Nephron progenitor cell (in vitro differentiated cells): ENCODE measurements at regions not wholly inside any gene's neighbourhood (a gene's known extent, or its start where the extent isn't known, plus 50 kb on each side); places are given as distances from the start of the nearest gene placed in this dataset.

Experiments
- DNase-seq: peaks from one replicate; pipeline ENCODE4 v3.0.0; 2021
- H3K27ac Mint-ChIP-seq: 2 replicates; pipeline ENCODE4 v1.8.0; 2021; ENCODE audit warnings: mild to moderate bottlenecking, moderate library complexity, mixed read lengths
- H3K27me3 Mint-ChIP-seq: 2 replicates; pipeline ENCODE4 v1.8.0; 2021; ENCODE audit warnings: mild to moderate bottlenecking, low read depth, mixed read lengths; ENCODE audit not compliant: poor library complexity
- H3K36me3 Mint-ChIP-seq: 2 replicates; pipeline ENCODE4 v1.8.0; 2021; ENCODE audit warnings: low read depth, mixed read lengths
- H3K4me1 Mint-ChIP-seq: 2 replicates; pipeline ENCODE4 v1.8.0; 2021; ENCODE audit warnings: mixed read lengths
- H3K4me3 Mint-ChIP-seq: 2 replicates; pipeline ENCODE4 v1.8.0; 2021; ENCODE audit warnings: mild to moderate bottlenecking, moderate library complexity, mixed read lengths
- H3K9me3 Mint-ChIP-seq: 2 replicates; pipeline ENCODE4 v1.8.0; 2021; ENCODE audit warnings: mild to moderate bottlenecking, moderate library complexity, mixed read lengths
- CTCF ChIP-seq: fragments of 200-600 bp; sonication (generic); IDR thresholded peaks from 2 replicates; pipeline ENCODE4 v1.5.0; 2021; ENCODE audit warnings: antibody characterized with exemption

GRCh38 chr13:73622381-73622780 is 511.8 kb downstream of the KLF12 start:
- Mint-ChIP-seq H3K27ac (no peak overlapping the region), H3K9me3 (no peaks in the 10 kb centered on the region)

GRCh38 chr13:73618275-73618865 is 515.8 kb downstream of the KLF12 start:
- TF ChIP-seq CTCF = no peak
- H3K27me3 Mint-ChIP-seq = peaks cover 5% of the 10 kb centered on the region
- peak; percentile 8 for DNase-seq
- peaks cover 10% of the 10 kb centered on the region for H3K9me3 Mint-ChIP-seq
- no peaks in the 10 kb centered on the region for H3K36me3 Mint-ChIP-seq
- H3K27ac Mint-ChIP-seq = peak overlapping the region; percentile 89
- H3K4me3 Mint-ChIP-seq = peak overlapping the region; percentile 41
- peaks cover 31% of the 10 kb centered on the region for H3K4me1 Mint-ChIP-seq

More at GRCh38 chr13:73622381-73622780, 511.8 kb downstream of the KLF12 start:
- H3K27me3 Mint-ChIP-seq = no peaks in the 10 kb centered on the region
- no peak overlapping the region for H3K4me3 Mint-ChIP-seq
- H3K36me3 Mint-ChIP-seq = no peaks in the 10 kb centered on the region
- peaks cover 27% of the 10 kb centered on the region for H3K4me1 Mint-ChIP-seq
- no peak for TF ChIP-seq CTCF
- DNase-seq = no peak

- Mint-ChIP-seq H3K27ac (no peak overlapping the region), H3K27me3 (peaks cover 5% of the 10 kb centered on the region), H3K4me1 (peaks cover 31% of the 10 kb centered on the region), H3K9me3 (peaks cover 13% of the 10 kb centered on the region), H3K4me3 (no peak overlapping the region), H3K36me3 (no peaks in the 10 kb centered on the region)
- DNase-seq = no peak
- TF ChIP-seq CTCF = no peak
Observed at GRCh38 chr13:73616861-73617260, 517.3 kb downstream of the KLF12 start.

- H3K27me3 Mint-ChIP-seq = no peaks in the 10 kb centered on the region
- no peak overlapping the region for H3K27ac Mint-ChIP-seq
- no peak overlapping the region for H3K4me3 Mint-ChIP-seq
- H3K36me3 Mint-ChIP-seq = no peaks in the 10 kb centered on the region
- peaks cover 22% of the 10 kb centered on the region for H3K4me1 Mint-ChIP-seq
- DNase-seq = no peak
- H3K9me3 Mint-ChIP-seq = peaks cover 13% of the 10 kb centered on the region
- TF ChIP-seq CTCF = no peak
Observed at GRCh38 chr13:73610799-73611592, 523.2 kb downstream of the KLF12 start.

DNA sequence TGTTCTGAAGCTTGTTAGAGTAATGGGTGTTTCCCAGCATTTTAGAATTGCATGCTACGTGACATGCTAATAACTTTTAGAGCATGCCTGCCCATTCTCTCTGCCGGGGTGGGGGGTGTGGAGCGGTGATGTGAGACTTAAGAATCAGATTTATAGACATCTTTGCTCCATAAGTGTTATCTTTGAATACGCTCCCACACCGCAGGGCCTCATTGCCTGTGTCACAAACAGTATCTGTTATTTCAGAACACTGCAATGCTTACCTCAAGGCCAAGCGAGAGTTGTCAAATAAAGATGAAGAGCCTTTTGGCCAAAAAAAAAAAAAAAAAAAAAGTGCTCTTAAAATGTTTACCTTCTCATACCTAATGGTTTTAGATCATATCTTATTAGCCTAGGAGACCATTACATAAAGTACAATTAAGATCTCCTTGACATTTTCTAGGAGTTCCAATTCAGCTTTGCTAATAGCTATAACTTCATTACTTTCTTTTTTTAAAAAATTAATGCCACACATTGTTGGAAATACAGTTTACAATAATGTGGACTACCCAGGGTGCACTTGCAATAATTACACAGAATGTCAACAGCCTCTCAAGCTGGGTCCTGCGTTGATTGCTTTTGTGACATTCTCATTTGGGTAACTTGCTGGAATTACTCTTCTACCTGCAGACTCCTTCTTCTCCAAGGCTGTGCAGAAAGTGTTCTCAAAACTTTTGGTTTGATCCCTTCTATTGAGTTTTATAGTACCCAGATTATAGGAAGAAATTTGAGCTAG is 525.3 kb downstream of the KLF12 start:
- DNase-seq = peak; percentile 20
- Mint-ChIP-seq H3K9me3 (peaks cover 10% of the 10 kb centered on the region), H3K27ac (peak overlapping the region; percentile 68), H3K36me3 (no peaks in the 10 kb centered on the region), H3K27me3 (no peaks in the 10 kb centered on the region), H3K4me3 (peak overlapping the region; percentile 30), H3K4me1 (peaks cover 22% of the 10 kb centered on the region)
- TF ChIP-seq CTCF = no peak
